Endodermal cell (in vitro differentiated cells): ENCODE measurements at regions not wholly inside any gene's neighbourhood (a gene's known extent, or its start where the extent isn't known, plus 50 kb on each side); places are given as distances from the start of the nearest gene placed in this dataset.
"Not testable (repeated sequence)": the region's sequence is repeated elsewhere in the genome, so short reads cannot be mapped to it uniquely, and the experiment has no call there.

Experiments
- DNase-seq: peaks from one replicate; pipeline ENCODE4 v3.0.0-alpha.2; 2017
- H3K27ac ChIP-seq: 2 replicates; pipeline ENCODE4 v1.5.1; 2013; ENCODE audit warnings: mild to moderate bottlenecking, low read depth, low read length, moderate library complexity
- H3K27me3 ChIP-seq: 2 replicates; pipeline ENCODE4 v1.6.1; 2013; ENCODE audit warnings: mild to moderate bottlenecking, low read length, moderate library complexity; ENCODE audit not compliant: insufficient read depth, control insufficient read depth, poor library complexity, severe bottlenecking
- H3K36me3 ChIP-seq: 2 replicates; pipeline ENCODE4 v1.7.0; 2013; ENCODE audit warnings: mild to moderate bottlenecking, low read length, moderate library complexity; ENCODE audit not compliant: control insufficient read depth, insufficient read depth
- H3K4me1 ChIP-seq: one replicate; pipeline ENCODE4 v1.7.0; 2013; ENCODE audit warnings: low read length; ENCODE audit not compliant: control insufficient read depth, insufficient read depth
- H3K4me3 ChIP-seq: 2 replicates; pipeline ENCODE4 v1.5.1; 2013; ENCODE audit warnings: mild to moderate bottlenecking, low read length, moderate library complexity
- H3K9ac ChIP-seq: 2 replicates; pipeline ENCODE4 v1.6.1; 2013; ENCODE audit warnings: mild to moderate bottlenecking, low read length, moderate library complexity; ENCODE audit not compliant: poor library complexity, severe bottlenecking; ENCODE audit errors: extremely low read depth
- H3K9me3 ChIP-seq: 2 replicates; pipeline ENCODE4 v1.6.1; 2013; ENCODE audit warnings: mild to moderate bottlenecking, low read length, moderate library complexity; ENCODE audit not compliant: control insufficient read depth
- H3K27ac Mint-ChIP-seq: 2 replicates; pipeline ENCODE4 v1.8.0; 2020; ENCODE audit warnings: mixed read lengths
- H3K27me3 Mint-ChIP-seq: 2 replicates; pipeline ENCODE4 v1.8.0; 2021; ENCODE audit warnings: mild to moderate bottlenecking, mixed read lengths; ENCODE audit not compliant: insufficient read depth
- H3K36me3 Mint-ChIP-seq: 2 replicates; pipeline ENCODE4 v1.8.0; 2020; ENCODE audit warnings: low read depth, mixed read lengths
- H3K4me1 Mint-ChIP-seq: 2 replicates; pipeline ENCODE4 v1.8.0; 2020; ENCODE audit warnings: mixed read lengths
- H3K4me3 Mint-ChIP-seq: 2 replicates; pipeline ENCODE4 v1.8.0; 2020; ENCODE audit warnings: mild to moderate bottlenecking, moderate library complexity, mixed read lengths
- H3K9me3 Mint-ChIP-seq: 2 replicates; pipeline ENCODE4 v1.8.0; 2020; ENCODE audit warnings: mild to moderate bottlenecking, mixed read lengths
- WGBS, 2 experiments: methylation state at CpG; one replicate each; pipeline versions ENCODE4 v1.1.5 to v1.1.7; 2013; ENCODE audit warnings: missing lambda C conversion rate in 2 of 2, mixed read lengths in 1 of 2; ENCODE audit not compliant: insufficient coverage in 1 of 2, insufficient read length in 1 of 2; 5-methylcytosine and 5-hydroxymethylcytosine counted together
- TF ChIP-seq, protein P1 (sequence below): fragments of 200-600 bp; sonication (generic); conservative IDR thresholded peaks from 2 replicates; pipeline ENCODE4 v1.5.0; 2021; ENCODE audit warnings: antibody characterized with exemption, mild to moderate bottlenecking

DNA sequence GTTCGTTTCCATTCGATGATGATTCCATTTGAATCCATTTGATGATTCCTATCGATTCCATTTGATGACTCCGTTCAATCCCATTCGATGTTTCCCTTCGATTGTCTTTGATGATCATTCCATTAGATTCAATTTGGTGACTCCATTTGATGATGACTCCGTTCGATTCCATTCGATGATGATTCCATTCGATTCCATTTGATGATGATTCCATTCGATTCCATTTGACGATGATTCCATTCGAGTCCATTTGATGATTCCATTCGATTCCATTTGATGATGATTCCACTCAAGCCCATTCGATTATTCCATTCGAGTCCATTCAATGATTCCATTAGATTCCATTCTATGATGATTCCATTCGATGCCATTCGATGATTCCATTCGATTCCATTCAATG is 2730.6 kb downstream of the RPIA start:
- not testable (repeated sequence) for H3K27me3 Mint-ChIP-seq, H3K36me3 Mint-ChIP-seq

DNA sequence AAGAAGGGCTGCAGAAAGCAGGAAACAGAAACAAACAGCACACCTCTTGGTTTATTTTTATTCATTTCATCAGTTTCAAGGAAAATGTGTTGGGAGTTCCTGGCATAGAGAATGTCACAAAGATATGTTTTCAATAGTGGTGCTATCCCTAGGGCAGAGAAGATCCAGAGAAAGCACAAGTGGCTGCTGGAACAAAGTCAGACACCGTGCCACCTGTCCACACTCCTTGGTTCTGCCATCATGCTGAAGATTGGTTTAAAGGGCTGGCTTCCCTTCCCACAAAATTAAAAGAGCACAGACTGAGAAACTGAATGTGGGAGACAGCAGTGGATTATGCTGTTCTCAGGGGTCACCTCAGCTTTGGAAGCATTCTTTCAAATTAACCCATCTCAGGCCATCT is 2735.7 kb downstream of the RPIA start:
- not testable (repeated sequence) for H3K27ac ChIP-seq, H3K27ac Mint-ChIP-seq, H3K36me3 ChIP-seq, H3K36me3 Mint-ChIP-seq, H3K4me1 Mint-ChIP-seq, H3K4me3 Mint-ChIP-seq, H3K27me3 ChIP-seq, H3K9ac ChIP-seq, H3K4me1 ChIP-seq, DNase-seq, H3K27me3 Mint-ChIP-seq, H3K4me3 ChIP-seq
- H3K9me3 Mint-ChIP-seq = peaks cover 32% of the 10 kb centered on the region
- H3K9me3 ChIP-seq = peaks cover 18% of the 10 kb centered on the region
- WGBS, 2 experiments = 73% methylated on average over 1 of the region's 1 CpG; no CpG with 5 or more reads in 1 of the 2 experiments

More for the DNA sequence above, 2730.6 kb downstream of the RPIA start:
- not testable (repeated sequence) for H3K27ac ChIP-seq, H3K4me3 ChIP-seq, H3K27me3 ChIP-seq, H3K27ac Mint-ChIP-seq, H3K36me3 ChIP-seq, H3K4me1 Mint-ChIP-seq, DNase-seq, H3K4me1 ChIP-seq, H3K9ac ChIP-seq, H3K4me3 Mint-ChIP-seq
- peaks cover 42% of the 10 kb centered on the region for H3K9me3 Mint-ChIP-seq
- WGBS, 2 experiments = 84 to 86% methylated on average over 19 of the region's 19 CpGs
- peaks cover 35% of the 10 kb centered on the region for H3K9me3 ChIP-seq

DNA sequence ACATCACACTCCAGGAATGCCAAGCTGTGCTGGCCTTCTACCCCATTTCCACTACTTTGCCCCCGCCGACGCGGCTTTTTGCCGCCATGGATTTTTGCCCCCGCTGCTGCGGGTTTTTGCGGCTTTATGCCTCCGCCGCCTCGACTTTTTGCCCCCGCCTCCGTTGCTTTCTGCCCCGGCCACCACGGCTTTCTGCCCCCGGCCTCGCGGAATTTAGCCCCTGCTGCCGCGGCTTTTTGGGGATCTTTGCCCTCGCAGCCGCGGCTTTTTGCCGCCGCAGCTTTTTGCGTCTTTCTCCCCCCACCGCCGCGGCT is 2750.4 kb downstream of the RPIA start:
- H3K27me3 Mint-ChIP-seq, H3K27ac Mint-ChIP-seq, H3K36me3 ChIP-seq, H3K9ac ChIP-seq, H3K4me1 ChIP-seq, H3K4me1 Mint-ChIP-seq, H3K9me3 ChIP-seq, DNase-seq, H3K4me3 Mint-ChIP-seq, H3K4me3 ChIP-seq, H3K36me3 Mint-ChIP-seq, H3K27ac ChIP-seq: not testable (repeated sequence)
- H3K27me3 ChIP-seq = peaks cover 20% of the 10 kb centered on the region
- 25 to 59% methylated on average over 17 to 29 of the region's 29 CpGs for WGBS, 2 experiments
- peaks cover 47% of the 10 kb centered on the region for H3K9me3 Mint-ChIP-seq

DNA sequence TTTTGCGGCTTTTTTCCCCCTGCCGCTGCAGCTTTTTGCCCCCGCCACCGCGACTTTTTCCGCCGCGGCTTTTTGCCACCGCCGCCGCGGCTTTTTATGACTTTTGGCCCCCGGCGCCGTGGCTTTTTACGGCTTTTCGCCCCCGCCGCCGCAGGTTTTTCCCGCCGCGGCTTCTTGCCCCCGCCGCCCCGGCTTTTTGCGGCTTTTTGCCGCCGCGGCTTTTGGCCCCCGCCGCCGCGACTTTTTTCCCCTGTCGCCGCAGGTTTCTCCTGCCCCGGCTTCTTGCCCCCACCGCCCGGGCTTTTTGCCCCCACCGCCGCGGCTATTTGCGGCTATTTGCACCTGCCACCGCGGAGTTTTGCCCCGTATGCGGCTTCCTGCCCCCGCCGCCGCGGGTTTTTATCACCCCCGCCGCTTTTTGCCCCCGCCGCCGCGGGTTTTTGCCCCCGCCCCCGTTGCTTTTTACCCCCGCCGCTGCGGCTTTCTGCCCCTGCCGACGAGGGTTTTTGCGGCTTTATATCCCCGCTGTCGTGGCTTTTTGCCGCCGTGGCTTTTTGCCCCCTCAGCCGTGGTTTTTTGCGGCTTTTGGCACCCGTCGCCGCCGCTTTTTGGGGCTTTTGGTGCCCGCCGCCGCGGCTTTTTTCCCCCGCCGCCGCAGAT is 2750.9 kb downstream of the RPIA start:
- Histone ChIP-seq H3K27ac (no peak overlapping the region), H3K9ac (no peak overlapping the region), H3K9me3 (no peaks in the 10 kb centered on the region), H3K27me3 (peaks cover 20% of the 10 kb centered on the region), H3K36me3 (no peaks in the 10 kb centered on the region), H3K4me3 (no peak overlapping the region), H3K4me1 (no peaks in the 10 kb centered on the region)
- 29 to 55% methylated on average over 66 to 82 of the region's 82 CpGs for WGBS, 2 experiments
- Mint-ChIP-seq H3K9me3 (peaks cover 44% of the 10 kb centered on the region), H3K4me1 (no peaks in the 10 kb centered on the region), H3K27me3 (peaks cover 2% of the 10 kb centered on the region), H3K36me3 (peaks cover 6% of the 10 kb centered on the region), H3K27ac (no peak overlapping the region), H3K4me3 (no peak overlapping the region)
- DNase-seq = peak; percentile 30
- TF ChIP-seq, protein P1, sequence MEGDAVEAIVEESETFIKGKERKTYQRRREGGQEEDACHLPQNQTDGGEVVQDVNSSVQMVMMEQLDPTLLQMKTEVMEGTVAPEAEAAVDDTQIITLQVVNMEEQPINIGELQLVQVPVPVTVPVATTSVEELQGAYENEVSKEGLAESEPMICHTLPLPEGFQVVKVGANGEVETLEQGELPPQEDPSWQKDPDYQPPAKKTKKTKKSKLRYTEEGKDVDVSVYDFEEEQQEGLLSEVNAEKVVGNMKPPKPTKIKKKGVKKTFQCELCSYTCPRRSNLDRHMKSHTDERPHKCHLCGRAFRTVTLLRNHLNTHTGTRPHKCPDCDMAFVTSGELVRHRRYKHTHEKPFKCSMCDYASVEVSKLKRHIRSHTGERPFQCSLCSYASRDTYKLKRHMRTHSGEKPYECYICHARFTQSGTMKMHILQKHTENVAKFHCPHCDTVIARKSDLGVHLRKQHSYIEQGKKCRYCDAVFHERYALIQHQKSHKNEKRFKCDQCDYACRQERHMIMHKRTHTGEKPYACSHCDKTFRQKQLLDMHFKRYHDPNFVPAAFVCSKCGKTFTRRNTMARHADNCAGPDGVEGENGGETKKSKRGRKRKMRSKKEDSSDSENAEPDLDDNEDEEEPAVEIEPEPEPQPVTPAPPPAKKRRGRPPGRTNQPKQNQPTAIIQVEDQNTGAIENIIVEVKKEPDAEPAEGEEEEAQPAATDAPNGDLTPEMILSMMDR = no peak

DNA sequence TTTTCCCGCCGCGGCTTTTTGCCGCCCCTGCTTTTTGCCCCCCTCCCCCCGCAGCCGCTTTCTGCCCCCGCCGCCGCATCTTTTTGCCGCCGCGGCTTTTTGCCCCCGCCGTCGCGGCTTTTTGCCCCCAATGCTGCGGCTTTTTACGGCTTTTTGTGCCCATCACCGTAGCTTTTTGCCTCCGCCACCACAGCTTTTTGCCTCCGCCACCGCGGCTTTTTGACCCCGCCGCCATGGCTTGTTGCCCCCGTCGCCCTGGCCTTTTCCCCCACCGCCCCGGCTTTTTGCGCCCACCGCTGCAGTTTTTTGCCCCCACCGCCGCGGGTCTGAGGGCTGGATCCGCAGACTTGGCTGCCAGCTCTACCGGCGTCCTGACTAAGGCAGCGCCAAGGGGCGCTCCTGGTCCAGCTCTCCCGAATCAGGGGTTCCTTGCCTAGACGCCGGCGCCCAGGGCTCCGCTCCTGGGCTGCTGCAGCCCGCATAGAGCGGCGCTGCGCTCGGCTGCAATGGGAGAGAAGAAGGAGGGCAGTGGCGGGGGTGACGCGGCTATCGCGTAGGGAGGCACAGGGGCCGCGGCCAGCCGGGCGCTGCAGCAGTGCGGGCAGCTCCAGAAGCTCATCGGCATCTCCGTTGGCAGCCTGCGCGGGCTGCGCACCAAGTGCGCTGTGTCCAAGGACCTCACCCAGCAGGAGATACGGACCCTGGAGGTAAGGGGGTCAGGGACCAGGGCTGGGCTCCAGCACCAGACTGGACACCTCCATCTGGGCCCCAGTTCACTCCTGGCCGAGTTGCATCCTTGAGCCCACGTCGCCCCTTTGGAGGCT is 2751.6 kb downstream of the RPIA start:
- not testable (repeated sequence) for H3K9me3 ChIP-seq, H3K4me1 Mint-ChIP-seq, H3K4me1 ChIP-seq, DNase-seq, H3K9ac ChIP-seq, H3K27me3 Mint-ChIP-seq, H3K36me3 ChIP-seq, H3K27ac ChIP-seq, H3K27ac Mint-ChIP-seq, H3K36me3 Mint-ChIP-seq, H3K4me3 ChIP-seq, H3K4me3 Mint-ChIP-seq
- 35 to 67% methylated on average over 21 to 43 of the region's 69 CpGs for WGBS, 2 experiments
- peaks cover 44% of the 10 kb centered on the region for H3K9me3 Mint-ChIP-seq
- peaks cover 20% of the 10 kb centered on the region for H3K27me3 ChIP-seq

DNA sequence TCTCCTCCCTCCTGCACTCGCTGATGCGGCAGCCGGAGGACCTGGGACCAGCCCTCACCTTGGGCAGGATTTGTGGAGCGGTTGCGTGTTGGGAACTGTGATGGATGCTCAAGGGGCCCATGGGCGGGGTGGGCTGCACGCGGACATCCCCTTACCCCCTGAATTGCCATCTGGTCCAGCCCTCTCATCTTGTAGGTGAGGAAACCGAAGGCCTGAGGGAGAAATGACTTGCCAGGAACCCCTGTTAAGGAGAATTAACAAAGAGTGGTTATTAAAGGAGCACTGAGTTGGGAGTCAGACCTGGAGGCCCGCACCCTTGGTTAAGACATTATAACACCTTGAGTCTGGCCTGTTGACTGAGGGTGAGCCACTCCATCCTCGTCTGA is 2752.2 kb downstream of the RPIA start:
- not testable (repeated sequence) for H3K27ac ChIP-seq, H3K4me3 Mint-ChIP-seq, H3K4me1 Mint-ChIP-seq, H3K4me3 ChIP-seq, H3K36me3 ChIP-seq, H3K9ac ChIP-seq, H3K27ac Mint-ChIP-seq, H3K27me3 Mint-ChIP-seq, H3K36me3 Mint-ChIP-seq, H3K4me1 ChIP-seq, DNase-seq, H3K9me3 ChIP-seq
- peaks cover 42% of the 10 kb centered on the region for H3K9me3 Mint-ChIP-seq
- peaks cover 20% of the 10 kb centered on the region for H3K27me3 ChIP-seq
- 91% methylated on average over 7 of the region's 11 CpGs; no CpG with 5 or more reads in 1 of the 2 experiments for WGBS, 2 experiments
